Heart left ventricle (tissue), 13 donors: ENCODE measurements at regions not wholly inside any gene's neighbourhood (a gene's known extent, or its start where the extent isn't known, plus 50 kb on each side); places are given as distances from the start of the nearest gene placed in this dataset.

Experiments
- POLR2A ChIP-seq, 2 donors: fragments of 450-650 bp; IDR thresholded peaks; one replicate each; pipeline ENCODE4 v1.6.1; 2017; ENCODE audit warnings: antibody characterized with exemption in 2 of 2, mild to moderate bottlenecking in 2 of 2, moderate library complexity in 2 of 2
- TF ChIP-seq, protein P1 (sequence below), 12 donors: fragments of 200-600 bp; sonication (generic) in 4 of 12; IDR thresholded peaks; one replicate each; pipeline versions ENCODE4 v1.5.0 to v1.8.0; 2018 to 2022; ENCODE audit warnings: antibody characterized with exemption in 12 of 12, mild to moderate bottlenecking in 5 of 12
- donor health status: ischemic (EF 13 %, LVEDD 7.1; RV severe dilation, severe dysfunction).
- donor health status: DM: no; HTN: yes; CAD: no.
- donor health status: DM: no; HTN: no; CAD: no.
- donor health status: ischemic (EF 25% LVEDD 6.9; RV normal size, moderate dysfunction).
- donor health status: ischemic (EF 25% LVEDD 5.7; RV mildly dilated, moderate dysfunction).
- donor health status: ischemic (EF 35%, LVEDD 5.7; RV mildly dilated, moderate dysfunction).
- donor health status: nonischemic (EF 11% LVEDD 7.7; RV severe dilation, severe dysfunction).
- donor health status: DM: yes; HTN: yes; CAD: no.
- donor health status: PGD.
- donor health status: ischemic (EF 29% LVEDD 5.4; RV normal size, mild dysfunction).
- donor health status: nonischemic (EF 23%, LVEDD 6.1; RV moderate dilation, normal function).

- TF ChIP-seq POLR2A (IDR thresholded peaks at IDR 0.05) = no peak
- TF ChIP-seq, protein P1, sequence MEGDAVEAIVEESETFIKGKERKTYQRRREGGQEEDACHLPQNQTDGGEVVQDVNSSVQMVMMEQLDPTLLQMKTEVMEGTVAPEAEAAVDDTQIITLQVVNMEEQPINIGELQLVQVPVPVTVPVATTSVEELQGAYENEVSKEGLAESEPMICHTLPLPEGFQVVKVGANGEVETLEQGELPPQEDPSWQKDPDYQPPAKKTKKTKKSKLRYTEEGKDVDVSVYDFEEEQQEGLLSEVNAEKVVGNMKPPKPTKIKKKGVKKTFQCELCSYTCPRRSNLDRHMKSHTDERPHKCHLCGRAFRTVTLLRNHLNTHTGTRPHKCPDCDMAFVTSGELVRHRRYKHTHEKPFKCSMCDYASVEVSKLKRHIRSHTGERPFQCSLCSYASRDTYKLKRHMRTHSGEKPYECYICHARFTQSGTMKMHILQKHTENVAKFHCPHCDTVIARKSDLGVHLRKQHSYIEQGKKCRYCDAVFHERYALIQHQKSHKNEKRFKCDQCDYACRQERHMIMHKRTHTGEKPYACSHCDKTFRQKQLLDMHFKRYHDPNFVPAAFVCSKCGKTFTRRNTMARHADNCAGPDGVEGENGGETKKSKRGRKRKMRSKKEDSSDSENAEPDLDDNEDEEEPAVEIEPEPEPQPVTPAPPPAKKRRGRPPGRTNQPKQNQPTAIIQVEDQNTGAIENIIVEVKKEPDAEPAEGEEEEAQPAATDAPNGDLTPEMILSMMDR (IDR thresholded peaks at IDR 0.05) = no peak
Observed at GRCh38 chr7:131778601-131779000, 222.2 kb upstream of the PODXL start.
